SK-N-SH (cell line): ENCODE measurements at regions not wholly inside any gene's neighbourhood (a gene's known extent, or its start where the extent isn't known, plus 50 kb on each side); places are given as distances from the start of the nearest gene placed in this dataset.
A peak's percentile ranks its signal among the peaks of the same experiment; 100 is the strongest.

Experiments used
- CTCF ChIA-PET: fragments of 300-600, 350-600 bp; formaldehyde crosslinking; extraction: SDS; loops from one replicate; lab custom pipeline; 2021; lab: Yijun Ruan, JAX
- POLR2A ChIA-PET: fragments of 350-600 bp; sonication (Branson Sonifier 250); formaldehyde crosslinking; extraction: SDS; loops from one replicate; lab custom pipeline; 2020; ENCODE audit warnings: antibody characterized with exemption, inconsistent platforms; lab: Yijun Ruan, JAX
- DNase-seq: peaks from one replicate; pipeline ENCODE4 v3.0.0; 2012
- H2AFZ ChIP-seq: fragments of 200-600 bp; sonication (generic); 2 replicates; pipeline ENCODE4 v1.8.1; 2016; ENCODE audit warnings: antibody characterized with exemption, mild to moderate bottlenecking, low read depth
- H3F3A ChIP-seq: fragments of 200-600 bp; sonication (generic); replicated peaks from 2 replicates; pipeline ENCODE3; 2016; ENCODE audit warnings: antibody characterized with exemption, mild to moderate bottlenecking; ENCODE audit not compliant: insufficient read depth
- H3K27ac ChIP-seq, 2 experiments: fragments of 200-500 bp in 1 of 2; fragments of 200-600 bp in 1 of 2; sonication (Bioruptor generic) in 1 of 2; sonication (generic), shearing (Covaris generic) in 1 of 2; 2 replicates each; pipeline versions ENCODE4 v1.5.1 to v1.6.1; 2014 to 2016; ENCODE audit warnings: low read depth in 2 of 2, inconsistent platforms in 1 of 2, low read length in 1 of 2, mild to moderate bottlenecking in 1 of 2, mixed read lengths in 1 of 2
- H3K27me3 ChIP-seq: fragments of 200-600 bp; sonication (generic), shearing (Covaris generic); 2 replicates; pipeline ENCODE4 v1.6.1; 2016; ENCODE audit warnings: mixed run types; ENCODE audit not compliant: insufficient read depth
- H3K36me3 ChIP-seq, 2 experiments: fragments of 200-500 bp in 1 of 2; fragments of 200-600 bp in 1 of 2; sonication (Bioruptor generic) in 1 of 2; sonication (generic) in 1 of 2; replicated peaks in 1 of 2; 2 replicates each; pipeline versions ENCODE3 to v1.5.1; 2014 to 2016; ENCODE audit warnings: low read length in 1 of 2, mild to moderate bottlenecking in 1 of 2; ENCODE audit not compliant: insufficient read depth in 2 of 2, control insufficient read depth in 1 of 2
- H3K4me1 ChIP-seq, 2 experiments: fragments of 200-500 bp in 1 of 2; fragments of 200-600 bp in 1 of 2; sonication (Bioruptor generic) in 1 of 2; sonication (generic), shearing (Covaris generic) in 1 of 2; 2 replicates each; pipeline versions ENCODE4 v1.5.1 to v1.6.1; 2014 to 2016; ENCODE audit warnings: low read depth in 1 of 2, low read length in 1 of 2, mixed run types in 1 of 2; ENCODE audit not compliant: insufficient read depth in 2 of 2, control insufficient read depth in 1 of 2
- H3K4me2 ChIP-seq: fragments of 200-600 bp; sonication (generic), shearing (Covaris generic); 2 replicates; pipeline ENCODE4 v1.6.1; 2017; ENCODE audit warnings: mixed run types
- H3K4me3 ChIP-seq, 2 experiments: fragments of 200-500 bp in 1 of 2; fragments of 200-600 bp in 1 of 2; sonication (Bioruptor generic) in 1 of 2; sonication (generic), shearing (Covaris generic) in 1 of 2; 2 replicates each; pipeline versions ENCODE4 v1.5.1 to v1.8.1; 2014 to 2016; ENCODE audit warnings: low read depth in 2 of 2, inconsistent platforms in 1 of 2, low read length in 1 of 2, mild to moderate bottlenecking in 1 of 2, mixed read lengths in 1 of 2, moderate library complexity in 1 of 2
- H3K79me2 ChIP-seq: fragments of 200-600 bp; sonication (generic); 2 replicates; pipeline ENCODE4 v1.8.1; 2017; ENCODE audit warnings: mild to moderate bottlenecking; ENCODE audit not compliant: insufficient read depth
- H3K9ac ChIP-seq: fragments of 200-600 bp; sonication (generic); 2 replicates; pipeline ENCODE4 v1.6.1; 2017; ENCODE audit warnings: mixed run types
- H3K9me2 ChIP-seq: fragments of 200-600 bp; sonication (generic); 2 replicates; pipeline ENCODE4 v1.6.1; 2017; ENCODE audit warnings: mixed run types
- H3K9me3 ChIP-seq: fragments of 200-600 bp; sonication (generic); 2 replicates; pipeline ENCODE4 v1.6.1; 2017; ENCODE audit warnings: mixed run types, mild to moderate bottlenecking, moderate library complexity
- H4K20me1 ChIP-seq: fragments of 200-600 bp; sonication (generic); 2 replicates; pipeline ENCODE4 v1.6.1; 2017; ENCODE audit warnings: mild to moderate bottlenecking, mixed run types; ENCODE audit not compliant: insufficient read depth
- CTCF ChIP-seq: fragments of 200-600 bp; sonication (generic); IDR thresholded peaks from 2 replicates; pipeline ENCODE4 v1.6.1; 2017; ENCODE audit warnings: antibody characterized with exemption, mild to moderate bottlenecking, moderate library complexity
- ELF1 ChIP-seq: IDR thresholded peaks from 2 replicates; pipeline ENCODE4 v1.4.0; 2012
- EZH2phosphoT487 ChIP-seq: fragments of 200-600 bp; sonication (generic); IDR thresholded peaks from 2 replicates; pipeline ENCODE4 v1.6.1; 2017; ENCODE audit warnings: low read depth, mixed run types, mild to moderate bottlenecking, antibody characterized with exemption, moderate library complexity, borderline replicate concordance
- FOSL2 ChIP-seq: IDR thresholded peaks from 2 replicates; pipeline ENCODE4 v1.4.0; 2012; ENCODE audit warnings: low read depth, mild to moderate bottlenecking, moderate library complexity, borderline replicate concordance
- FOXJ3 ChIP-seq: sonication (generic); formaldehyde crosslinking; IDR thresholded peaks from 2 replicates; pipeline ENCODE4 v1.5.1; 2020; ENCODE audit warnings: mild to moderate bottlenecking, missing genetic modification reagents
- FOXM1 ChIP-seq: IDR thresholded peaks from 2 replicates; pipeline ENCODE4 v1.4.0; 2012; ENCODE audit warnings: low read depth, mild to moderate bottlenecking
- GATA2 ChIP-seq: sonication (generic); formaldehyde crosslinking; IDR thresholded peaks from 2 replicates; pipeline ENCODE4 v1.5.0; 2020; ENCODE audit warnings: mild to moderate bottlenecking, missing genetic modification reagents
- IRF3 ChIP-seq: fragments of 150-350 bp; IDR thresholded peaks from 2 replicates; pipeline ENCODE4 v1.6.1; 2016; ENCODE audit warnings: mild to moderate bottlenecking, low read depth, low read length
- MEF2A ChIP-seq: IDR thresholded peaks from 2 replicates; pipeline ENCODE4 v1.4.0; 2012; ENCODE audit warnings: low read depth, borderline replicate concordance
- NRF1 ChIP-seq: IDR thresholded peaks from 2 replicates; pipeline ENCODE4 v1.6.1; 2012; ENCODE audit warnings: low read depth, mild to moderate bottlenecking, low read length
- RCOR1 ChIP-seq: fragments of 150-350 bp; IDR thresholded peaks from 2 replicates; pipeline ENCODE4 v1.6.1; 2017; ENCODE audit warnings: antibody characterized with exemption, low read length
- REST ChIP-seq: IDR thresholded peaks from 2 replicates; pipeline ENCODE4 v1.6.1; 2012; ENCODE audit warnings: mild to moderate bottlenecking, low read depth, low read length, moderate library complexity
- RFX5 ChIP-seq: IDR thresholded peaks from 2 replicates; pipeline ENCODE4 v1.6.1; 2012; ENCODE audit warnings: mild to moderate bottlenecking, improper control_type of control experiment, low read length
- SMC3 ChIP-seq: IDR thresholded peaks from 2 replicates; pipeline ENCODE4 v1.6.1; 2012; ENCODE audit warnings: low read depth, low read length, improper control_type of control experiment
- TCF12 ChIP-seq: IDR thresholded peaks from 2 replicates; pipeline ENCODE4 v1.4.0; 2012
- TEAD4 ChIP-seq: IDR thresholded peaks from 2 replicates; pipeline ENCODE4 v1.4.0; 2012; ENCODE audit warnings: mild to moderate bottlenecking, borderline replicate concordance; ENCODE audit not compliant: insufficient read depth
- YY1 ChIP-seq: IDR thresholded peaks from 2 replicates; pipeline ENCODE4 v1.4.0; 2012; ENCODE audit warnings: low read depth, mild to moderate bottlenecking
- ZBTB33 ChIP-seq: IDR thresholded peaks from 2 replicates; pipeline ENCODE4 v1.4.0; 2012; ENCODE audit warnings: low read depth, borderline replicate concordance
- WGBS: methylation state at CpG from one replicate; pipeline ENCODE4 v1.1.6; 2017; ENCODE audit warnings: low lambda C conversion rate; 5-methylcytosine and 5-hydroxymethylcytosine counted together

- no peak for TF ChIP-seq IRF3
- no peak for TF ChIP-seq ELF1
- TF ChIP-seq FOSL2, result no peak
- TF ChIP-seq TCF12, result no peak
- TF ChIP-seq REST, result no peak
- no peak for TF ChIP-seq EZH2phosphoT487
- no peak for TF ChIP-seq FOXM1
- TF ChIP-seq CTCF, result peak; percentile 94
- no peak for TF ChIP-seq FOXJ3 (CRISPR knock-in tag)
- TF ChIP-seq NRF1, result no peak
- TF ChIP-seq SMC3, result peak; percentile 95
- TF ChIP-seq GATA2, result no peak
- no peak for TF ChIP-seq RFX5
These were observed 334.5 kb upstream of the NOCT start (continued) for GRCh38 chr4:138680989-138681604.

- no peaks in the 10 kb centered on the region for H3K27me3 ChIP-seq
- H3K9me3 ChIP-seq, result no peaks in the 10 kb centered on the region
- no peak overlapping the region for H3K9ac ChIP-seq
- peaks cover 0 to 4% of the 10 kb centered on the region in 2 experiments; a peak in 2 of 4 replicates for H3K4me1 ChIP-seq
- H3K36me3 ChIP-seq, result no peaks in the 10 kb centered on the region
- H2AFZ ChIP-seq, result no peak overlapping the region
- WGBS, result 92% methylated on average over 3 of the region's 3 CpGs
- no peak for TF ChIP-seq IRF3
- no peak for TF ChIP-seq ZBTB33
- TF ChIP-seq MEF2A, result no peak
- no peak for TF ChIP-seq RCOR1
- TF ChIP-seq TCF12, result no peak
- TF ChIP-seq TEAD4, result no peak
- TF ChIP-seq YY1, result no peak
- no peak for TF ChIP-seq RFX5
- ChIA-PET CTCF (interaction anchor here (0.6 to 3.5 kb wide), 54 partner anchors 8 to 1559 kb away, joined by 3 to 49 read pairs (median 5); partner anchors contain the start of gene PCDH18), POLR2A (no interaction called here)
- DNase-seq, result no peak
- H3K9me2 ChIP-seq, result no peaks in the 10 kb centered on the region
- H3K4me3 ChIP-seq, result no peak overlapping the region
- H3K4me2 ChIP-seq, result no peak overlapping the region
- no peak overlapping the region for H3K27ac ChIP-seq
- H3F3A ChIP-seq, result no peaks in the 10 kb centered on the region
- H4K20me1 ChIP-seq, result no peaks in the 10 kb centered on the region
- H3K79me2 ChIP-seq, result no peaks in the 10 kb centered on the region
These were observed 335.3 kb upstream of the NOCT start for GRCh38 chr4:138680256-138680655.
